ENCODE measurements at regions not wholly inside any gene's neighbourhood (a gene's known extent, or its start where the extent isn't known, plus 50 kb on each side); places are given as distances from the start of the nearest gene placed in this dataset.

DNA sequence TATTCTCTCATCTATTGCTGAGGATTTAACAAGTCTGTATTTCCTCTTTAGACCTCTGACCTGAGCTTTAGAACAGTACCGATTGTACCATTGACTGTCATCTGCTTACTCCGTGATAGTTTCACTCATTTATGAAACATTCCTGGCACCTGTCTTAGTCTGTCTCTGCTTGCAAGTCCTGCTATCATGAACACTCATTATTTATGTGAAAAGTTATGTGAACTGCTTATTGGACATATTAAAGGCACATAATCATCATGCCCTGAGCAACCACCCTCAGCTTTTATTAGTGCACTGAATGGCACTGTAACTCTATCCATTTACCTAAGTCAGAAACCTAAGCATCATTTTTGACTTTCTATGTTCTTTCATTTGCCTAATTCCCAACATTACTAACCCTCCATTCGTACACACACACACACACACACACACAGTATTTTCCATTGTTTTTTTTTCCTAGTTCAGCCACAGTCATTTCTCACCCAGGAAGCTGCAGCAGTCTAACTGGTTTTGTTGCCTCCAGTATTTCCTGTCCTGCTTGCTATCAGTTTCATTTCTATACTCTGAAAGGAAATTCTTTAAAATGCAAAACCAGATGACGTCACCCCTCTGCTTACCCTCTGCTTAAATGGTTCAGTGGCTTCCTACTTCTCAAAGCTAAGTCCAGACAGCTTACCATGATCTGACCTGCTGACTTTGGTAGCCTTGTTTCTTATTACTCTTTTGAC lies 146.1 kb downstream of the HAUS1 start:
- TF ChIP-seq, protein P1, sequence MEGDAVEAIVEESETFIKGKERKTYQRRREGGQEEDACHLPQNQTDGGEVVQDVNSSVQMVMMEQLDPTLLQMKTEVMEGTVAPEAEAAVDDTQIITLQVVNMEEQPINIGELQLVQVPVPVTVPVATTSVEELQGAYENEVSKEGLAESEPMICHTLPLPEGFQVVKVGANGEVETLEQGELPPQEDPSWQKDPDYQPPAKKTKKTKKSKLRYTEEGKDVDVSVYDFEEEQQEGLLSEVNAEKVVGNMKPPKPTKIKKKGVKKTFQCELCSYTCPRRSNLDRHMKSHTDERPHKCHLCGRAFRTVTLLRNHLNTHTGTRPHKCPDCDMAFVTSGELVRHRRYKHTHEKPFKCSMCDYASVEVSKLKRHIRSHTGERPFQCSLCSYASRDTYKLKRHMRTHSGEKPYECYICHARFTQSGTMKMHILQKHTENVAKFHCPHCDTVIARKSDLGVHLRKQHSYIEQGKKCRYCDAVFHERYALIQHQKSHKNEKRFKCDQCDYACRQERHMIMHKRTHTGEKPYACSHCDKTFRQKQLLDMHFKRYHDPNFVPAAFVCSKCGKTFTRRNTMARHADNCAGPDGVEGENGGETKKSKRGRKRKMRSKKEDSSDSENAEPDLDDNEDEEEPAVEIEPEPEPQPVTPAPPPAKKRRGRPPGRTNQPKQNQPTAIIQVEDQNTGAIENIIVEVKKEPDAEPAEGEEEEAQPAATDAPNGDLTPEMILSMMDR (conservative IDR thresholded peaks at IDR 0.05) = no peak
- TF ChIP-seq EZH2 (IDR thresholded peaks at IDR 0.05; ENCODE audit: low read depth) = no peak
